ENCODE measurements at regions not wholly inside any gene's neighbourhood (a gene's known extent, or its start where the extent isn't known, plus 50 kb on each side); places are given as distances from the start of the nearest gene placed in this dataset.

DNA sequence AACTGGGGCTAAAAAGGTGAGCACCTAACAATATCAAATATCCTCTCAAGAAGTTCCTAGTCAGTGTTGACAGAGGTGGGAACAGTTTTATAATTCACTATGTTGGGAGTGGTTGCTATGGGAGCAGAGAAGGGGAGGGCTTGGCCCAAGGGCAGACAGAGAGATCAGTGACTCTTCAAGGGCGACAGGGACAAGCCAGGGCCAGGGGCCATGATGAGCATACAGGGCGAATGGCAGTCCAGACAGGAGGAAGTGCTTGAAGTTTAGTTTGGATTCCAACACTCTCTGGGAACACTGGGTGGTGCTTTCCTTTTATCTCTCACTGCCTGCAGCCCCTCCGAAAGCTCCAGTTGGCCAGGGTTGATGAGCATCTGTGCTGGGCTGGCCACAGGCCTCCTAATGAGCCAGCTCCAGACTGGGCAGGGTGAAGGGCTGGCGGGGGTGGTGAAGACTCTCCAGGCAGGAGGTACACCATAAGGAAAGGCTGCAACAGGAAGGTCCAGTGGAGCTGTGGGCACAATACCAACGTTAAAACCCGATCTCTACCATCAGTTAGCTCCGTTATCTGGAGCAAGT lies 111.3 kb downstream of the TMEM174 start:
- WGBS (ENCODE audit: insufficient coverage, insufficient replicate concordance, low lambda C conversion rate, missing lambda C conversion rate), result 14% methylated on average over 7 of the region's 7 CpGs
- ChIA-PET SMC1A (ENCODE audit: uncharacterized antibody, unreplicated experiment) (interaction anchor here (1.0 to 1.3 kb wide), 2 partner anchors 10 to 43 kb away, joined by 3 read pairs; no protein-coding TSS in a partner anchor), POLR2A (no interaction called here), CTCF (no interaction called here), RAD21 (ENCODE audit: unreplicated experiment) (no interaction called here)
- intact Hi-C loops (cut with micrococcal nuclease; ENCODE audit: unreplicated experiment), result no loop called here
- in situ Hi-C loops (cut with MboI), result no loop called here
- FAIRE-seq, result no peak
- Histone ChIP-seq H3K4me1 (ENCODE audit: control insufficient read depth, insufficient read depth, low read length) (no peaks in the 10 kb centered on the region), H3K9me3 (replicated peaks; ENCODE audit: control insufficient read depth, insufficient read depth, low read length) (no peaks in the 10 kb centered on the region; the same call in 2 of the 3 replicates), H3K27me3 (replicated peaks in 1 of 2; ENCODE audit: control insufficient read depth in 2 of 2, insufficient read depth in 2 of 2, low read length in 1 of 2) (no peaks in the 10 kb centered on the region; a peak in 2 of 4 replicates), H4K20me1 (ENCODE audit: control insufficient read depth, insufficient read depth) (no peaks in the 10 kb centered on the region), H3K4me2 (ENCODE audit: control insufficient read depth, insufficient read depth) (no peak overlapping the region), H3K9ac (ENCODE audit: control insufficient read depth, insufficient read depth, low read length) (no peak overlapping the region), H3K79me2 (ENCODE audit: control insufficient read depth, insufficient read depth, low read length) (no peaks in the 10 kb centered on the region), H3K36me3 (ENCODE audit: control insufficient read depth in 2 of 2, insufficient read depth in 2 of 2, low read length in 1 of 2) (no peaks in the 10 kb centered on the region), H3K27ac (ENCODE audit: control insufficient read depth, insufficient read depth) (no peak overlapping the region), H2AFZ (ENCODE audit: control insufficient read depth, low read depth, low read length) (no peak overlapping the region), H3K4me3 (no peak overlapping the region)
- no TSS peak for BruUV-seq (replicated peaks)
- ATAC-seq, result no peak
- no peak for TF ChIP-seq SREBF2 (IDR thresholded peaks at IDR 0.05; ENCODE audit: low read length)
- DNase-seq (ENCODE audit: low read depth, low spot score), result no peak

GRCh38 chr5:73282923-73283322 lies 109.9 kb downstream of the TMEM174 start:
- intact Hi-C loops (cut with micrococcal nuclease; ENCODE audit: unreplicated experiment) (no loop called here), in situ Hi-C loops (cut with MboI) (no loop called here)
- no peak overlapping the region for H2AFZ ChIP-seq (ENCODE audit: control insufficient read depth, low read depth, low read length)
- POLR2A ChIA-PET, result no interaction called here
- ATAC-seq (no peak), FAIRE-seq (no peak), DNase-seq (ENCODE audit: low read depth, low spot score) (no peak)
- RAD21 ChIA-PET (ENCODE audit: unreplicated experiment), result no interaction called here
- H3K27ac ChIP-seq (ENCODE audit: control insufficient read depth, insufficient read depth), result no peak overlapping the region
- SMC1A ChIA-PET (ENCODE audit: uncharacterized antibody, unreplicated experiment), result interaction anchor here (0.9 to 1.5 kb wide), 3 partner anchors 12 to 199 kb away, joined by 3 to 4 read pairs (median 3); no protein-coding TSS in a partner anchor
- no peak overlapping the region for H3K4me3 ChIP-seq
- H3K9me3 ChIP-seq (replicated peaks; ENCODE audit: control insufficient read depth, insufficient read depth, low read length), result no peaks in the 10 kb centered on the region; the same call in 2 of the 3 replicates
- H3K9ac ChIP-seq (ENCODE audit: control insufficient read depth, insufficient read depth, low read length), result no peak overlapping the region
- H3K36me3 ChIP-seq (ENCODE audit: control insufficient read depth in 2 of 2, insufficient read depth in 2 of 2, low read length in 1 of 2), result no peaks in the 10 kb centered on the region
- no peak for TF ChIP-seq SUPT20H (IDR thresholded peaks at IDR 0.05; ENCODE audit: borderline replicate concordance, control insufficient read depth, low read depth, low read length)
- TF ChIP-seq USF2 (IDR thresholded peaks at IDR 0.05; ENCODE audit: borderline replicate concordance, low read depth, low read length), result no peak
- no peak for TF ChIP-seq DPF2 (IDR thresholded peaks at IDR 0.05)
- no peak for TF ChIP-seq TAF1 (IDR thresholded peaks at IDR 0.05; ENCODE audit: borderline replicate concordance, low read depth, low read length)
- TF ChIP-seq ETV6 (conservative IDR thresholded peaks at IDR 0.05 in 1 of 2, IDR thresholded peaks at IDR 0.05 in 1 of 2; ENCODE audit: borderline replicate concordance in 1 of 2, low read depth in 1 of 2), result no peak
- TF ChIP-seq CEBPZ (IDR thresholded peaks at IDR 0.05; ENCODE audit: low read depth, low read length), result no peak
- no peak for TF ChIP-seq IRF3 (IDR thresholded peaks at IDR 0.05)
- TF ChIP-seq RBBP5 (conservative IDR thresholded peaks at IDR 0.05), result no peak
- CTCF ChIA-PET, result no interaction called here
- no peaks in the 10 kb centered on the region for H3K4me1 ChIP-seq (ENCODE audit: control insufficient read depth, insufficient read depth, low read length)
- H4K20me1 ChIP-seq (ENCODE audit: control insufficient read depth, insufficient read depth), result no peaks in the 10 kb centered on the region
- BruUV-seq (replicated peaks), result no TSS peak
- no peak overlapping the region for H3K4me2 ChIP-seq (ENCODE audit: control insufficient read depth, insufficient read depth)
- no peaks in the 10 kb centered on the region; a peak in 1 of 4 replicates for H3K27me3 ChIP-seq (replicated peaks in 1 of 2; ENCODE audit: control insufficient read depth in 2 of 2, insufficient read depth in 2 of 2, low read length in 1 of 2)
- no peaks in the 10 kb centered on the region for H3K79me2 ChIP-seq (ENCODE audit: control insufficient read depth, insufficient read depth, low read length)
